ENCODE measurements at regions not wholly inside any gene's neighbourhood (a gene's known extent, or its start where the extent isn't known, plus 50 kb on each side); places are given as distances from the start of the nearest gene placed in this dataset.

- DNase-seq: no peak
- no peak for ATAC-seq
Observed at GRCh38 chr18:59963229-59963628, 63.4 kb downstream of the PMAIP1 start.

- ATAC-seq: no peak
- DNase-seq: no peak
Observed at GRCh38 chr18:59961070-59961469, 61.3 kb downstream of the PMAIP1 start.

- no peak for ATAC-seq
- DNase-seq: no peak
Observed at GRCh38 chr18:59960272-59960671, 60.5 kb downstream of the PMAIP1 start.

- DNase-seq (no peak), ATAC-seq (no peak)
Observed at GRCh38 chr18:59959606-59960005, 59.8 kb downstream of the PMAIP1 start.

GRCh38 chr18:59959073-59959472 is 59.3 kb downstream of the PMAIP1 start:
- DNase-seq (no peak), ATAC-seq (peak; percentile 58)

- DNase-seq: peak; percentile 24
- no peak for ATAC-seq
Observed at GRCh38 chr18:59957957-59958356, 58.2 kb downstream of the PMAIP1 start.

- DNase-seq (no peak), ATAC-seq (no peak)
Observed at GRCh38 chr18:59954755-59955156, 55.0 kb downstream of the PMAIP1 start.

- ATAC-seq: no peak
Observed at GRCh38 chr18:59954241-59954640, 54.4 kb downstream of the PMAIP1 start.

More at GRCh38 chr18:59954241-59954640, 54.4 kb downstream of the PMAIP1 start:
- DNase-seq: no peak

All from stimulated activated naive CD8-positive, alpha-beta T cell treated with anti-CD3 and anti-CD28 coated beads, Interleukin-15, Interleukin-2, amounts not matched to agents 100 U/mL and 50 U/mL, for 24 hours (primary cell).